ENCODE measurements at regions not wholly inside any gene's neighbourhood (a gene's known extent, or its start where the extent isn't known, plus 50 kb on each side); places are given as distances from the start of the nearest gene placed in this dataset.

GRCh38 chr13:85657942-85658341 is 141.3 kb downstream of the SLITRK6 start:
- Histone ChIP-seq H3K27ac (no peak overlapping the region), H3K4me1 (ENCODE audit: insufficient read depth) (no peaks in the 10 kb centered on the region)

DNA sequence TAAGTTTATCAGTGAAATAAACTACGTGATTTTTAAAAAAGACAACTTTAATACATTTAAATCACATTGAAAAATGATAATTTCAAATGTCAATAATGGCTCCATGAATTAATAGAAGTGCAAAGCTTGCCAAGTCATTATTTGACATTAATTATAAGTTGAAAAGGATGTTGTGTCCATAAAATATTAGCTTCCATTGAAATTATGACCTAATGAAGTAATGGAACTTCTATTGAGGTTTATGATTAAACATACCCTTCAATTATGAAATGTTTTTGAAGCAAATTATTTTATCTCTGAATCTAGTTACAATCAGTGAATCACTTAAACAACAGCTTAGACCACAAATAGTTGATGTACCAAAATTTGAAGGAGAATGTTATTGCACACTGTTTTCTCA is 144.2 kb downstream of the SLITRK6 start:
- no peak for TF ChIP-seq POLR2A (IDR thresholded peaks at IDR 0.05)
- TF ChIP-seq CTCF (IDR thresholded peaks at IDR 0.05) = no peak
- TF ChIP-seq EP300 (IDR thresholded peaks at IDR 0.05) = no peak
- H3K4me3 ChIP-seq = no peak overlapping the region
- intact Hi-C loops (cut with DNase I) = no loop called here

More at GRCh38 chr13:85657942-85658341, 141.3 kb downstream of the SLITRK6 start:
- no peak for DNase-seq
- Histone ChIP-seq H3K27me3 (no peaks in the 10 kb centered on the region), H3K9me3 (no peaks in the 10 kb centered on the region), H3K36me3 (no peaks in the 10 kb centered on the region), H3K4me3 (no peak overlapping the region)
- intact Hi-C loops (cut with DNase I) = no loop called here
- TF ChIP-seq EP300 (IDR thresholded peaks at IDR 0.05) (no peak), POLR2A (IDR thresholded peaks at IDR 0.05) (no peak), CTCF (IDR thresholded peaks at IDR 0.05) (no peak)

GRCh38 chr13:85654227-85654626 is 145.0 kb downstream of the SLITRK6 start:
- no peaks in the 10 kb centered on the region for H3K36me3 ChIP-seq
- no peak for DNase-seq
- no peaks in the 10 kb centered on the region for H3K27me3 ChIP-seq
- 61 to 80% (median 63%) methylated on average over 2 of the region's 2 CpGs for WGBS, 3 donors
- intact Hi-C loops (cut with DNase I) = no loop called here
- H3K4me3 ChIP-seq = no peak overlapping the region
- H3K4me1 ChIP-seq (ENCODE audit: insufficient read depth) = no peaks in the 10 kb centered on the region
- H3K9me3 ChIP-seq = no peaks in the 10 kb centered on the region
- TF ChIP-seq EP300 (IDR thresholded peaks at IDR 0.05) = no peak
- no peak for TF ChIP-seq CTCF (IDR thresholded peaks at IDR 0.05)
- no peak for TF ChIP-seq POLR2A (IDR thresholded peaks at IDR 0.05)
- no peak overlapping the region for H3K27ac ChIP-seq

More for the DNA sequence above, 144.2 kb downstream of the SLITRK6 start:
- no peaks in the 10 kb centered on the region for H3K9me3 ChIP-seq
- no peaks in the 10 kb centered on the region for H3K36me3 ChIP-seq
- no peaks in the 10 kb centered on the region for H3K27me3 ChIP-seq
- 72 to 82% (median 72%) methylated on average over 1 of the region's 1 CpG for WGBS, 3 donors
- DNase-seq = no peak
- no peaks in the 10 kb centered on the region for H3K4me1 ChIP-seq (ENCODE audit: insufficient read depth)
- H3K27ac ChIP-seq = no peak overlapping the region

DNA sequence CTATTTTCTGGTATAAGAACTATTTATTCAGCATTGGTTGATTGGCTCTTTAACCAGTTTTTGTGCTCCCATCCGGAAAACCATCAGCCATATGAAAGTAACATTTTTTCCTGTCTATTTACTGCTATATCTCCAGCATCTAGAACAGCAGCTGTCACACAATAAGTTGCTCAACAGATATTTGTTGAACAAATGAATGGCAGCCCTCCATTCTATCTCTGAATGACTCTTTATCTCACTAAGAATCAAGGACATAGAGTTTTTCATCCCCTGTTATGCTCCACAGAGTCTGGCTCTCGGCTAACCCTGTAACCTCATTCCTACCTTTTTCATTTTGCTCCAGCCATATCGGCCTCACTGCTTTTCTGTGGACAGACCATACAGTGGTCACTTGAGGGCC is 145.5 kb downstream of the SLITRK6 start:
- no peak for DNase-seq
- 90 to 91% (median 91%) methylated on average over 3 of the region's 3 CpGs for WGBS, 3 donors
- Histone ChIP-seq H3K4me3 (no peak overlapping the region), H3K36me3 (no peaks in the 10 kb centered on the region), H3K9me3 (no peaks in the 10 kb centered on the region), H3K27me3 (no peaks in the 10 kb centered on the region), H3K4me1 (ENCODE audit: insufficient read depth) (no peaks in the 10 kb centered on the region), H3K27ac (no peak overlapping the region)
- intact Hi-C loops (cut with DNase I) = no loop called here
- TF ChIP-seq CTCF (IDR thresholded peaks at IDR 0.05) (no peak), EP300 (IDR thresholded peaks at IDR 0.05) (no peak), POLR2A (IDR thresholded peaks at IDR 0.05) (no peak)

GRCh38 chr13:85652491-85652890 is 146.7 kb downstream of the SLITRK6 start:
- H3K27ac ChIP-seq = no peak overlapping the region
- intact Hi-C loops (cut with DNase I) = no loop called here
- no peak overlapping the region for H3K4me3 ChIP-seq
- H3K9me3 ChIP-seq = no peaks in the 10 kb centered on the region
- TF ChIP-seq POLR2A (IDR thresholded peaks at IDR 0.05) = no peak
- TF ChIP-seq EP300 (IDR thresholded peaks at IDR 0.05) = no peak
- TF ChIP-seq CTCF (IDR thresholded peaks at IDR 0.05) = no peak
- no peaks in the 10 kb centered on the region for H3K4me1 ChIP-seq (ENCODE audit: insufficient read depth)
- 48 to 54% (median 50%) methylated on average over 1 of the region's 1 CpG for WGBS, 3 donors
- no peaks in the 10 kb centered on the region for H3K36me3 ChIP-seq
- DNase-seq = no peak
- H3K27me3 ChIP-seq = no peaks in the 10 kb centered on the region
